Astrocyte (in vitro differentiated cells and primary cell): ENCODE measurements at regions not wholly inside any gene's neighbourhood (a gene's known extent, or its start where the extent isn't known, plus 50 kb on each side); places are given as distances from the start of the nearest gene placed in this dataset.

Experiments
- DNase-seq: peaks from one replicate; pipeline ENCODE4 v3.0.0-alpha.2; 2010; ENCODE audit warnings: low read depth
- FAIRE-seq: peaks from 2 replicates; lab custom pipeline; 2011; peaks lifted over from hg19 to GRCh38; lab: Jason Lieb, UNC
- H2AFZ ChIP-seq: 2 replicates; pipeline ENCODE4 v1.6.0; 2012; ENCODE audit warnings: low read depth, low read length, inconsistent platforms
- H3K27ac ChIP-seq: 2 replicates; pipeline ENCODE4 v1.5.1; 2011; ENCODE audit warnings: low read depth, low read length, inconsistent platforms
- H3K27me3 ChIP-seq: 2 replicates; pipeline ENCODE4 v1.6.0; 2011; ENCODE audit warnings: low read length, inconsistent platforms; ENCODE audit not compliant: insufficient read depth
- H3K36me3 ChIP-seq: 2 replicates; pipeline ENCODE4 v1.5.1; 2011; ENCODE audit warnings: low read length, inconsistent platforms; ENCODE audit not compliant: insufficient read depth
- H3K4me1 ChIP-seq: 2 replicates; pipeline ENCODE4 v1.5.1; 2011; ENCODE audit warnings: low read length, inconsistent platforms; ENCODE audit not compliant: insufficient read depth
- H3K4me2 ChIP-seq: 2 replicates; pipeline ENCODE4 v1.6.0; 2012; ENCODE audit warnings: low read length, inconsistent platforms
- H3K4me3 ChIP-seq: 2 replicates; pipeline ENCODE4 v1.5.1; 2011; ENCODE audit warnings: low read depth, mild to moderate bottlenecking, low read length, inconsistent platforms; ENCODE audit not compliant: insufficient read depth
- H3K79me2 ChIP-seq: 2 replicates; pipeline ENCODE4 v1.6.0; 2012; ENCODE audit warnings: mild to moderate bottlenecking, low read length, inconsistent platforms; ENCODE audit not compliant: insufficient read depth
- H3K9ac ChIP-seq: 2 replicates; pipeline ENCODE4 v1.6.0; 2012; ENCODE audit warnings: mild to moderate bottlenecking, low read length, inconsistent platforms
- H3K9me3 ChIP-seq: 2 replicates; pipeline ENCODE4 v1.5.1; 2012; ENCODE audit warnings: low read depth, mild to moderate bottlenecking, low read length, inconsistent platforms; ENCODE audit not compliant: insufficient read depth
- H4K20me1 ChIP-seq: 2 replicates; pipeline ENCODE4 v1.6.0; 2012; ENCODE audit warnings: low read length, inconsistent platforms; ENCODE audit not compliant: insufficient read depth
- H3K27ac Mint-ChIP-seq: one replicate; pipeline ENCODE4 v1.8.0; 2021; ENCODE audit warnings: mild to moderate bottlenecking, mixed read lengths; ENCODE audit not compliant: unreplicated experiment
- H3K27me3 Mint-ChIP-seq: one replicate; pipeline ENCODE4 v1.8.0; 2021; ENCODE audit warnings: low read depth, mixed read lengths; ENCODE audit not compliant: unreplicated experiment
- H3K36me3 Mint-ChIP-seq: one replicate; pipeline ENCODE4 v1.8.0; 2021; ENCODE audit warnings: low read depth, mixed read lengths; ENCODE audit not compliant: unreplicated experiment
- H3K4me1 Mint-ChIP-seq: one replicate; pipeline ENCODE4 v1.8.0; 2021; ENCODE audit warnings: low read depth, mixed read lengths; ENCODE audit not compliant: unreplicated experiment
- H3K4me3 Mint-ChIP-seq: one replicate; pipeline ENCODE4 v1.8.0; 2021; ENCODE audit warnings: mild to moderate bottlenecking, moderate library complexity, mixed read lengths; ENCODE audit not compliant: unreplicated experiment
- H3K9me3 Mint-ChIP-seq: one replicate; pipeline ENCODE4 v1.8.0; 2021; ENCODE audit warnings: mild to moderate bottlenecking, mixed read lengths; ENCODE audit not compliant: unreplicated experiment
- EZH2 ChIP-seq: IDR thresholded peaks from 2 replicates; pipeline ENCODE4 v1.6.1; 2012; ENCODE audit warnings: mild to moderate bottlenecking, low read length, inconsistent platforms; ENCODE audit not compliant: insufficient read depth
- TF ChIP-seq, protein P1 (sequence below): IDR thresholded peaks from 2 replicates; pipeline ENCODE4 v1.5.1; 2011; ENCODE audit warnings: low read depth, mild to moderate bottlenecking, inconsistent platforms, low read length, moderate library complexity; ENCODE audit not compliant: insufficient read depth

DNA sequence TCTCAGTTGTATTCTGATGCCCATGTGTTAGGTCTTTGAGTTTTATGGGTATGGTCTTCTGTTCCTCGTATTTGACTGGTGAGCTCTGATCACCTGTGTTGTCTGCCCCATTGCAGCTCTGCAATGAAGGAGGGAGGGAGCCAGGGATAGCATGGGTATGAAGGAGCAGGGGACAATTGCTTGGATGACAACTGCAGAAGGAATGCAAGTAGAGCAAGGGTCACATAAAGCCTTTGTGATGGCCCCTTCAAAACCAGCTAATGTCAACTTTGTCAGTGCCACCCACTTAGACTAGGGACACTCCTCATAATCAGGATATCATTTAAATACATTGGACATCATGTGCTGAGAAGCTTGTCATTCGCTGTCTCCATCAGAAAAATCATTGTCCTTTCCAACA lies 152.7 kb upstream of the MAF start:
- no peak overlapping the region for H3K27ac Mint-ChIP-seq
- H3K27me3 Mint-ChIP-seq: no peaks in the 10 kb centered on the region
- FAIRE-seq (no peak), DNase-seq (no peak)
- no peak for TF ChIP-seq EZH2
- TF ChIP-seq, protein P1, sequence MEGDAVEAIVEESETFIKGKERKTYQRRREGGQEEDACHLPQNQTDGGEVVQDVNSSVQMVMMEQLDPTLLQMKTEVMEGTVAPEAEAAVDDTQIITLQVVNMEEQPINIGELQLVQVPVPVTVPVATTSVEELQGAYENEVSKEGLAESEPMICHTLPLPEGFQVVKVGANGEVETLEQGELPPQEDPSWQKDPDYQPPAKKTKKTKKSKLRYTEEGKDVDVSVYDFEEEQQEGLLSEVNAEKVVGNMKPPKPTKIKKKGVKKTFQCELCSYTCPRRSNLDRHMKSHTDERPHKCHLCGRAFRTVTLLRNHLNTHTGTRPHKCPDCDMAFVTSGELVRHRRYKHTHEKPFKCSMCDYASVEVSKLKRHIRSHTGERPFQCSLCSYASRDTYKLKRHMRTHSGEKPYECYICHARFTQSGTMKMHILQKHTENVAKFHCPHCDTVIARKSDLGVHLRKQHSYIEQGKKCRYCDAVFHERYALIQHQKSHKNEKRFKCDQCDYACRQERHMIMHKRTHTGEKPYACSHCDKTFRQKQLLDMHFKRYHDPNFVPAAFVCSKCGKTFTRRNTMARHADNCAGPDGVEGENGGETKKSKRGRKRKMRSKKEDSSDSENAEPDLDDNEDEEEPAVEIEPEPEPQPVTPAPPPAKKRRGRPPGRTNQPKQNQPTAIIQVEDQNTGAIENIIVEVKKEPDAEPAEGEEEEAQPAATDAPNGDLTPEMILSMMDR: no peak
- H3K4me2 ChIP-seq: no peak overlapping the region
- no peaks in the 10 kb centered on the region for H3K79me2 ChIP-seq
- H3K27me3 ChIP-seq: no peaks in the 10 kb centered on the region
- H3K9ac ChIP-seq: no peak overlapping the region
- peaks cover 35% of the 10 kb centered on the region for H3K4me1 Mint-ChIP-seq
- no peaks in the 10 kb centered on the region for H3K36me3 Mint-ChIP-seq
- peaks cover 4% of the 10 kb centered on the region for H3K9me3 Mint-ChIP-seq
- H3K9me3 ChIP-seq: no peaks in the 10 kb centered on the region
- no peak overlapping the region for H2AFZ ChIP-seq
- no peak overlapping the region for H3K4me3 ChIP-seq
- no peaks in the 10 kb centered on the region for H4K20me1 ChIP-seq
- H3K27ac ChIP-seq: no peak overlapping the region
- no peaks in the 10 kb centered on the region for H3K4me1 ChIP-seq
- H3K4me3 Mint-ChIP-seq: no peak overlapping the region
- no peaks in the 10 kb centered on the region for H3K36me3 ChIP-seq

DNA sequence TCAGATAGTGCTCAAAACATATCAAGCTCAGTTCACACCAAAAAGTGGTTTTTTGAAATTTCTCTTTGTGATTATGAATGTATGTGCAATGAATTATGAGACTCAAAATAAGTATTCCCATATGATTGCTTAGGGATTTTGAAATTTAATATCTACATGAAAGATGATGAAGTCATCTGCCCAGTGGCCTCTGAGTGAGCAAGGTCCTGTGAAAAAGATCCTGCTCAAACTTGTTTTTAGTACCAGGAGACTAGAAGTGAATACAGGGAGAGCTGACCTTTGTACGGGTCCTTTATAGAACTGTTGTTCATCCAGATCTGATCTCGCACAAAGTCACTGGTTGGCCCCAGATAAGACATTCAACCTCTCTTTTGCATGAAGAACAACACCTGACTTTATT lies 151.9 kb upstream of the MAF start:
- H3K36me3 Mint-ChIP-seq: no peaks in the 10 kb centered on the region
- no peak overlapping the region for H3K4me2 ChIP-seq
- no peak overlapping the region for H3K4me3 ChIP-seq
- no peaks in the 10 kb centered on the region for H3K79me2 ChIP-seq
- no peak overlapping the region for H3K4me3 Mint-ChIP-seq
- H3K27ac Mint-ChIP-seq: no peak overlapping the region
- H4K20me1 ChIP-seq: no peaks in the 10 kb centered on the region
- peaks cover 30% of the 10 kb centered on the region for H3K4me1 Mint-ChIP-seq
- no peak overlapping the region for H3K9ac ChIP-seq
- H3K4me1 ChIP-seq: no peaks in the 10 kb centered on the region
- TF ChIP-seq, protein P1: no peak
- TF ChIP-seq EZH2: no peak
- no peaks in the 10 kb centered on the region for H3K27me3 Mint-ChIP-seq
- H3K27me3 ChIP-seq: no peaks in the 10 kb centered on the region
- no peaks in the 10 kb centered on the region for H3K9me3 ChIP-seq
- DNase-seq (no peak), FAIRE-seq (no peak)
- no peak overlapping the region for H2AFZ ChIP-seq
- H3K27ac ChIP-seq: no peak overlapping the region
- no peaks in the 10 kb centered on the region for H3K36me3 ChIP-seq
- peaks cover 4% of the 10 kb centered on the region for H3K9me3 Mint-ChIP-seq

DNA sequence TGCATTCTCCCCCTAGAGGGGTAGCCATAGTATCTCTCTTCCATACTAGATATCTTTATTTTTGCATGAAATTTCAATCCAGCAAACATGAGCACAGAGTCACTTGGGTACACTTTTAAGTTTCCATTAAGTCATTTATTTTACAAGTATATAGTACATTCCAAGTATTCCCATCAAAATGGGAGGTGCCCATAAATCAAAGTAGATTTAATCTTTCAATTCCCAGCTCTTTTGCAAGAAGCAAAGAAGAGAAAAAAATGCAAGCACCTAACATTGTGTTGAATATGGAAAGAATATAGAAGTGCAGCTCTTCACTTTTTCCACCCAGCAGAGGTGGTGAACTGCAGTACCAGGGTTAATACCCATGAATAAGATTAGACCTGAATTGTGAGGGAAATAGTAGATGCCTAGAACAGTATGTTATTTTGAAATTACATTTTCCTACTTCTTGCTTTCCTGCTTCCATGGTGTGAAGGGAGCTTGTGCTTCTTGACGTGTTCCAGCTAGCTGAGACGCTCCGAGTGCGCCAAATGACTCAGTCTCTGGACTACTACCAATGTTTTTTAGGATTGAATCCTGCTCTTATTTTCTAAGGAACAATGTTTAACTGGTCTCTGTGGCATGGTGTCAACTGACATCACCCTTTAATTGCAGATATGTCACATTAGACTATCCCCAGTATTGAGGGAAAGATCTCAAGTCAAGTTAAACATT lies 151.1 kb upstream of the MAF start:
- Histone ChIP-seq H3K36me3 (no peaks in the 10 kb centered on the region), H2AFZ (no peak overlapping the region), H3K9ac (no peak overlapping the region), H3K4me3 (no peak overlapping the region), H3K27me3 (no peaks in the 10 kb centered on the region), H3K9me3 (no peaks in the 10 kb centered on the region), H3K4me2 (no peak overlapping the region), H3K79me2 (no peaks in the 10 kb centered on the region), H3K4me1 (no peaks in the 10 kb centered on the region), H3K27ac (no peak overlapping the region), H4K20me1 (no peaks in the 10 kb centered on the region)
- no peak for FAIRE-seq
- Mint-ChIP-seq H3K4me1 (peaks cover 25% of the 10 kb centered on the region), H3K9me3 (peaks cover 4% of the 10 kb centered on the region), H3K27me3 (peaks cover 2% of the 10 kb centered on the region), H3K36me3 (no peaks in the 10 kb centered on the region), H3K27ac (no peak overlapping the region), H3K4me3 (no peak overlapping the region)
- TF ChIP-seq EZH2: no peak
- TF ChIP-seq, protein P1: no peak
- peak; percentile 29 for DNase-seq
